ENCODE measurements at regions not wholly inside any gene's neighbourhood (a gene's known extent, or its start where the extent isn't known, plus 50 kb on each side); places are given as distances from the start of the nearest gene placed in this dataset.

DNA sequence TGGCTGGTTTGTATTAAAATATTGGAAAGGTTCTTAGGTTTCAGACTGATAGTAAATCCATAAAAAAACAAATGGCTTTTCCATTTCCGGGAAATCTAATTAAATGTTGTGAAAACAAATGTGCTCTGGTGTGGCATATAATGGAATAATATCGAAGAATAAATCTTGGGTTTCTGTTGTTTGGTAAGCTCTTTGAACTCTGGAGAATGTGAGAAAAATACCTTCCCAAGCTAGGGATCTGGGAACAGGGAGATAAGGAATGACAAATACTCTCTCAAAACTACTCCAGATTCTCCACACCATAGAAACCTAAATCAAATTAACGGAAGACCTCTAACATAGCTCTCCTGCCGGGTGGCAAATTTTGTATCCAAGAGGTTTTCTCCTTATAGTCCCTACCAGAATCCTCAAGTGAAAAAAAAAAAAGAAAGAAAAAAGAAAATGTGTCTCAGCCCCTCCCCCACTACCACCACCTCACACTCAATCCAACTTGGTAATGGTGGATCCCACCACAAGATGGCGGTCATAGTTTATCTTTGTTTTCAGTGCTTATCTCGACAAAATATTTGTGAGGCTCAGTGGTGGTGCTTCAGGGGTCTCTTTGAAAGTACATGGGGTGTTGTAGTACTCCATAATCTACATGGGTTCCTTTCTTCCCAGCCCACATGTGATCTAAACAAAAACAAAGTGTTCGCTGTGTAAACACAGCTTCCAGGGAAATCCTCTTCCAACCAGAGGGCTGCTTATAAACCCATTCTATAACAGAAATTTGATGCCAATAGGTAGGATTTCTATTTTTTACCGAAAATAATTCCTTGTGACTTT lies 54.5 kb upstream of the FST start:
- no CpG with 5 or more reads among the region's 8 CpGs for WGBS (ENCODE audit: extremely low coverage, insufficient coverage, insufficient read length)
- no peaks in the 10 kb centered on the region for H3K27me3 ChIP-seq (ENCODE audit: insufficient read depth, low read length)

DNA sequence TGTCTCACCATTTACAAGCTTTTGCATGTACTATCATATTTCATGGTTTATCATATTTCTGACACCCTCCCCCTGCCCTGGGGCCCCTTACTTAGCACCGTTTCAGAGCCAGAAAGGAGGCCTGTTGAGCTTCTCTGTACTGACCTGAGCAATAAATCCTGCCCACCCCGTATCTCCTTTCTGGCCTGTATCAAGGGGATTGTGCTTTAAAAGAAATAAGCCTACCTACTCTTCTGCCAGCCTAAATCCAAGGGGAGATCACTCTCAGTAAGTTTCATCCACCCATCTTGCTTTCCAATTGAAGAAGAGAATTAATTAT lies 54.0 kb upstream of the FST start:
- no peak overlapping the region for H2BK12ac ChIP-seq (ENCODE audit: low read length)
- H3K27ac ChIP-seq (ENCODE audit: low read depth, low read length), result peak overlapping the region; percentile 46
- no peak overlapping the region for H4K8ac ChIP-seq (ENCODE audit: low read depth, low read length)
- H3K36me3 ChIP-seq (ENCODE audit: control insufficient read depth in 1 of 2, insufficient read depth in 2 of 2, low read length in 2 of 2), result no peaks in the 10 kb centered on the region
- no peak overlapping the region for H3K18ac ChIP-seq (ENCODE audit: low read length)
- no peaks in the 10 kb centered on the region for H3K9me3 ChIP-seq (ENCODE audit: insufficient read depth, low read depth, low read length)
- no peak overlapping the region for H3K14ac ChIP-seq (ENCODE audit: low read length)
- H4K12ac ChIP-seq (ENCODE audit: low read depth, low read length), result no peak overlapping the region
- H3K23ac ChIP-seq (ENCODE audit: low read length), result no peak overlapping the region
- WGBS (ENCODE audit: extremely low coverage, insufficient coverage, insufficient read length), result no CpG with 5 or more reads among the region's 2 CpGs
- DNase-seq, result no peak
- no peaks in the 10 kb centered on the region for H3K27me3 ChIP-seq (ENCODE audit: insufficient read depth, low read length)
- H2AFZ ChIP-seq (ENCODE audit: insufficient read depth, low read length, poor library complexity), result no peak overlapping the region
- H3K4me1 ChIP-seq (ENCODE audit: control insufficient read depth in 1 of 2, insufficient read depth in 2 of 2, low read length in 2 of 2), result peaks cover 5 to 15% of the 10 kb centered on the region in 2 experiments
- H3K4me3 ChIP-seq (ENCODE audit: low read depth, low read length), result no peak overlapping the region
- no peak overlapping the region for H2AK5ac ChIP-seq (ENCODE audit: low read length)
- no peak overlapping the region for H4K91ac ChIP-seq (ENCODE audit: low read depth, low read length)
- H2BK120ac ChIP-seq (ENCODE audit: insufficient read depth, low read length, poor library complexity), result no peak overlapping the region
- H2BK5ac ChIP-seq (ENCODE audit: low read depth, low read length, poor library complexity), result peak overlapping the region; percentile 0
- H3K4ac ChIP-seq (ENCODE audit: low read depth, low read length), result no peak overlapping the region
- H3K9ac ChIP-seq (ENCODE audit: low read length), result no peak overlapping the region
- H3K4me2 ChIP-seq (ENCODE audit: low read length), result peak overlapping the region; percentile 10
- peaks cover 16% of the 10 kb centered on the region for H3K79me1 ChIP-seq (ENCODE audit: low read length)
- peaks cover 1% of the 10 kb centered on the region for H3K79me2 ChIP-seq (ENCODE audit: control insufficient read depth, insufficient read depth, low read length, poor library complexity)

More for the DNA sequence above, 54.5 kb upstream of the FST start:
- Histone ChIP-seq H2AK5ac (ENCODE audit: low read length) (no peak overlapping the region), H2AFZ (ENCODE audit: insufficient read depth, low read length, poor library complexity) (no peak overlapping the region), H3K4me3 (ENCODE audit: low read depth, low read length) (no peak overlapping the region), H3K4me2 (ENCODE audit: low read length) (no peak overlapping the region), H3K79me1 (ENCODE audit: low read length) (peaks cover 16% of the 10 kb centered on the region), H3K27ac (ENCODE audit: low read depth, low read length) (peak overlapping the region; percentile 46), H4K91ac (ENCODE audit: low read depth, low read length) (no peak overlapping the region), H3K4me1 (ENCODE audit: control insufficient read depth in 1 of 2, insufficient read depth in 2 of 2, low read length in 2 of 2) (peaks cover 5 to 15% of the 10 kb centered on the region in 2 experiments), H2BK5ac (ENCODE audit: low read depth, low read length, poor library complexity) (no peak overlapping the region), H3K4ac (ENCODE audit: low read depth, low read length) (no peak overlapping the region), H3K9me3 (ENCODE audit: insufficient read depth, low read depth, low read length) (no peaks in the 10 kb centered on the region), H3K23ac (ENCODE audit: low read length) (no peak overlapping the region), H3K36me3 (ENCODE audit: control insufficient read depth in 1 of 2, insufficient read depth in 2 of 2, low read length in 2 of 2) (no peaks in the 10 kb centered on the region), H2BK120ac (ENCODE audit: insufficient read depth, low read length, poor library complexity) (no peak overlapping the region), H3K18ac (ENCODE audit: low read length) (no peak overlapping the region), H2BK12ac (ENCODE audit: low read length) (no peak overlapping the region), H3K14ac (ENCODE audit: low read length) (no peak overlapping the region), H3K79me2 (ENCODE audit: control insufficient read depth, insufficient read depth, low read length, poor library complexity) (peaks cover 1% of the 10 kb centered on the region), H4K12ac (ENCODE audit: low read depth, low read length) (no peak overlapping the region), H4K8ac (ENCODE audit: low read depth, low read length) (no peak overlapping the region), H3K9ac (ENCODE audit: low read length) (no peak overlapping the region)
- peak in 1 of 2 donors; percentile 54 for DNase-seq

DNA sequence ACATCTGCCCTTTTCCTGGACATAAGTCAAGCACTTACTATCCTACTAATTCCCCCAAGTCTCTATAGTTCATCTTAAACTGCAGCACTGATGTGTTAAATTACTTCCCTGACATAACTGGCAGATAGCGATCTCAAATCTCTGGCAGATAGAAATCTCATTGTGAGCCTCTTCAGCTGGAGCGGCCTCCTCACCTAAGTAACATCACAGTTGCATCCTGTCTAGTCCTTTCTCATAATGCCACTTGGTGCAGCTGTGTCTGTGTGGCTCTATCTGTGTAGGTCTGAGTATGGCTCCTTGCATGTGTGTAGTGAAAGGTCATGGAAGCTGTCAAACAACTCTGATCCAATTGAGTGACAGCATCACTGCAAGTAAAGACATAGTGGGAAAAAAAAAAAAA lies 53.6 kb upstream of the FST start:
- Histone ChIP-seq H2AFZ (ENCODE audit: insufficient read depth, low read length, poor library complexity) (no peak overlapping the region), H3K79me1 (ENCODE audit: low read length) (peaks cover 17% of the 10 kb centered on the region), H3K14ac (ENCODE audit: low read length) (no peak overlapping the region), H3K4me3 (ENCODE audit: low read depth, low read length) (no peak overlapping the region), H3K9ac (ENCODE audit: low read length) (no peak overlapping the region), H3K4ac (ENCODE audit: low read depth, low read length) (no peak overlapping the region), H3K27me3 (ENCODE audit: insufficient read depth, low read length) (no peaks in the 10 kb centered on the region), H3K9me3 (ENCODE audit: insufficient read depth, low read depth, low read length) (no peaks in the 10 kb centered on the region), H3K79me2 (ENCODE audit: control insufficient read depth, insufficient read depth, low read length, poor library complexity) (peaks cover 1% of the 10 kb centered on the region), H3K36me3 (ENCODE audit: control insufficient read depth in 1 of 2, insufficient read depth in 2 of 2, low read length in 2 of 2) (no peaks in the 10 kb centered on the region), H4K8ac (ENCODE audit: low read depth, low read length) (no peak overlapping the region), H2BK5ac (ENCODE audit: low read depth, low read length, poor library complexity) (no peak overlapping the region), H3K4me1 (ENCODE audit: control insufficient read depth in 1 of 2, insufficient read depth in 2 of 2, low read length in 2 of 2) (peaks cover 5 to 18% of the 10 kb centered on the region in 2 experiments), H3K23ac (ENCODE audit: low read length) (no peak overlapping the region), H3K27ac (ENCODE audit: low read depth, low read length) (no peak overlapping the region), H2AK5ac (ENCODE audit: low read length) (no peak overlapping the region), H4K91ac (ENCODE audit: low read depth, low read length) (no peak overlapping the region), H4K12ac (ENCODE audit: low read depth, low read length) (no peak overlapping the region), H3K4me2 (ENCODE audit: low read length) (no peak overlapping the region), H2BK12ac (ENCODE audit: low read length) (no peak overlapping the region), H3K18ac (ENCODE audit: low read length) (no peak overlapping the region), H2BK120ac (ENCODE audit: insufficient read depth, low read length, poor library complexity) (no peak overlapping the region)
- no CpG with 5 or more reads among the region's 2 CpGs for WGBS (ENCODE audit: extremely low coverage, insufficient coverage, insufficient read length)
- DNase-seq, result peak in 1 of 2 donors; percentile 50

DNA sequence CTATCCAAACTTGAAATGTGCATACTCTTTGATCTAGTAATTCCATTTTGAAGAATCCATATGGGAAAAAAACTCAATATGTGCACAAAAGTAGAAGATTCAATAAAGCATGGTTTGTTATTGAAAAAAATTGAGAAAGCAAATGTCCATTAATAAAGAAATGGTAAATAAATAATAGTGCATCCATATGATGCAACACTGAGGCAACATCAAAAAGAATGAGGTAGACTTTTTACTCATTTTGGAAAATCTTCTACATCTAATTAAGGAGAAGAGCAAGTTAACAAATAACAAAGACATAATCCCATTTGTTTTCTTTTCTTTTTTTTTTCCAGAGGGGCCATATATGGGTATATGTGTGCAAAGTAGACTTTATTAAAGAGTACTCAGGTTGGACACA lies 52.5 kb upstream of the FST start:
- H3K9ac ChIP-seq (ENCODE audit: low read length), result no peak overlapping the region
- no peak overlapping the region for H3K4me2 ChIP-seq (ENCODE audit: low read length)
- peaks cover 1% of the 10 kb centered on the region for H3K79me2 ChIP-seq (ENCODE audit: control insufficient read depth, insufficient read depth, low read length, poor library complexity)
- no peak overlapping the region for H4K12ac ChIP-seq (ENCODE audit: low read depth, low read length)
- no peak overlapping the region for H4K8ac ChIP-seq (ENCODE audit: low read depth, low read length)
- H2BK120ac ChIP-seq (ENCODE audit: insufficient read depth, low read length, poor library complexity), result no peak overlapping the region
- H4K91ac ChIP-seq (ENCODE audit: low read depth, low read length), result no peak overlapping the region
- H3K27me3 ChIP-seq (ENCODE audit: insufficient read depth, low read length), result no peaks in the 10 kb centered on the region
- no peaks in the 10 kb centered on the region for H3K9me3 ChIP-seq (ENCODE audit: insufficient read depth, low read depth, low read length)
- no peak overlapping the region for H2BK12ac ChIP-seq (ENCODE audit: low read length)
- H3K14ac ChIP-seq (ENCODE audit: low read length), result no peak overlapping the region
- no peak overlapping the region for H3K23ac ChIP-seq (ENCODE audit: low read length)
- no peak overlapping the region for H2AFZ ChIP-seq (ENCODE audit: insufficient read depth, low read length, poor library complexity)
- no peak for DNase-seq
- no peak overlapping the region for H2AK5ac ChIP-seq (ENCODE audit: low read length)
- no peak overlapping the region for H3K4ac ChIP-seq (ENCODE audit: low read depth, low read length)
- H3K18ac ChIP-seq (ENCODE audit: low read length), result no peak overlapping the region
- H3K4me3 ChIP-seq (ENCODE audit: low read depth, low read length), result no peak overlapping the region
- no peak overlapping the region for H3K27ac ChIP-seq (ENCODE audit: low read depth, low read length)
- peaks cover 20% of the 10 kb centered on the region for H3K79me1 ChIP-seq (ENCODE audit: low read length)
- peaks cover 5 to 18% of the 10 kb centered on the region in 2 experiments for H3K4me1 ChIP-seq (ENCODE audit: control insufficient read depth in 1 of 2, insufficient read depth in 2 of 2, low read length in 2 of 2)
- no peaks in the 10 kb centered on the region for H3K36me3 ChIP-seq (ENCODE audit: control insufficient read depth in 1 of 2, insufficient read depth in 2 of 2, low read length in 2 of 2)
- H2BK5ac ChIP-seq (ENCODE audit: low read depth, low read length, poor library complexity), result no peak overlapping the region

All from trophoblast cell (in vitro differentiated cells and primary cell).